Mesendoderm (in vitro differentiated cells): ENCODE measurements at regions not wholly inside any gene's neighbourhood (a gene's known extent, or its start where the extent isn't known, plus 50 kb on each side); places are given as distances from the start of the nearest gene placed in this dataset.

Source experiments
- DNase-seq: peaks from one replicate; pipeline ENCODE4 v3.0.0; 2013
- H2AK5ac ChIP-seq: 2 replicates; pipeline ENCODE4 v1.6.1; 2013; ENCODE audit warnings: low read length, inconsistent platforms
- H2BK120ac ChIP-seq: 2 replicates; pipeline ENCODE4 v1.6.1; 2013; ENCODE audit warnings: low read depth, mild to moderate bottlenecking, low read length, moderate library complexity, mixed read lengths
- H2BK15ac ChIP-seq: replicated peaks from 2 replicates; pipeline ENCODE4 v1.6.1; 2013; ENCODE audit warnings: low read depth, mild to moderate bottlenecking, moderate library complexity
- H2BK5ac ChIP-seq: 2 replicates; pipeline ENCODE4 v1.6.1; 2013; ENCODE audit warnings: low read length, inconsistent platforms
- H3K18ac ChIP-seq: 2 replicates; pipeline ENCODE4 v1.6.1; 2013; ENCODE audit warnings: mild to moderate bottlenecking, low read length, mixed read lengths
- H3K23ac ChIP-seq: one replicate; pipeline ENCODE4 v1.6.1; 2013; ENCODE audit warnings: low read length
- H3K27ac ChIP-seq: 2 replicates; pipeline ENCODE4 v1.5.1; 2013; ENCODE audit warnings: low read depth, mild to moderate bottlenecking, inconsistent platforms, low read length, moderate library complexity
- H3K27me3 ChIP-seq: 2 replicates; pipeline ENCODE4 v1.6.1; 2013; ENCODE audit warnings: low read length, control low read depth, mild to moderate bottlenecking, inconsistent platforms; ENCODE audit not compliant: insufficient read depth, poor library complexity
- H3K36me3 ChIP-seq: 2 replicates; pipeline ENCODE4 v1.6.1; 2013; ENCODE audit warnings: low read length, inconsistent platforms; ENCODE audit not compliant: control insufficient read depth, insufficient read depth
- H3K4ac ChIP-seq: one replicate; pipeline ENCODE4 v1.6.1; 2013; ENCODE audit warnings: low read depth, mild to moderate bottlenecking, low read length, moderate library complexity
- H3K4me1 ChIP-seq: 2 replicates; pipeline ENCODE4 v1.6.1; 2013; ENCODE audit warnings: low read depth, low read length, inconsistent platforms; ENCODE audit not compliant: control insufficient read depth
- H3K4me2 ChIP-seq: 2 replicates; pipeline ENCODE4 v1.6.1; 2013; ENCODE audit warnings: low read length
- H3K4me3 ChIP-seq: 2 replicates; pipeline ENCODE4 v1.5.1; 2013; ENCODE audit warnings: mild to moderate bottlenecking, low read length
- H3K56ac ChIP-seq: one replicate; pipeline ENCODE4 v1.6.1; 2013; ENCODE audit warnings: low read length
- H3K79me1 ChIP-seq: 2 replicates; pipeline ENCODE4 v1.6.1; 2013; ENCODE audit warnings: low read length, inconsistent platforms
- H3K79me2 ChIP-seq: 2 replicates; pipeline ENCODE4 v1.6.1; 2013; ENCODE audit warnings: mild to moderate bottlenecking, low read length; ENCODE audit not compliant: control insufficient read depth, insufficient read depth
- H3K9ac ChIP-seq: 2 replicates; pipeline ENCODE4 v1.6.1; 2013; ENCODE audit warnings: low read length, inconsistent platforms
- H4K5ac ChIP-seq: one replicate; pipeline ENCODE4 v1.6.1; 2013; ENCODE audit warnings: low read length
- H4K8ac ChIP-seq: one replicate; pipeline ENCODE4 v1.6.1; 2013; ENCODE audit warnings: low read depth, mild to moderate bottlenecking, control low read depth, low read length, moderate library complexity
- WGBS: extraction: QIAGEN DNeasy Blood & Tissue Kit; methylation state at CpG from one replicate; pipeline ENCODE4 v1.1.7; 2013; ENCODE audit warnings: low lambda C conversion rate, missing lambda C conversion rate; ENCODE audit not compliant: insufficient coverage; ENCODE audit errors: extremely low coverage; 5-methylcytosine and 5-hydroxymethylcytosine counted together

DNA sequence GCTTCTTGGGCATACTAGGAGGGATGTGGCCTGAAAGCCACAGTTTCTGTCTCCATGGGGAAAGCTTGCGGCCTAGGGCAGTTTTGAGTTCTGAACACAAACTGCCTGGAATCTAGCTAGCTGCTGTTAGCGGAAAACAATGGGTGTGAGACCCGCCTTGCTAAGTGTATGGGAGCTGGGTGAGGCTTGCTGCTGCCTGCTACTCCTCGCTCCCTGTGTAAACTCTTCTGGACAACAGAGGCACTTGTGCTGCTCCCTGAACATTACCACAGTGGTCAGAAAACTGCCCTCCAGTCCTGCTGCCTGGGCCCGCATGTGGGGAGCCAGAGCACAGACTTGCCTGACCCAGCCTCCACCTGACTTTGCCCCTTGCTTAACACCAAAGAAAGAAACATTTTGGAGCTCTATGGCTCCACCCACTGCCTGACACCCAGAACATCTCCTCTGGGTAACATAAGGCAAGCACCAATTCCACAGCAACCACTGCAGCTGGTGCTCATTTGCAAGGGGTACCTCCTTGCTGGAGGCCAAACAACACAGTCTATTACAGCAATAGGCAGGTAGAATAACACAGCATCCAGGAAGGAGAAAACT, 766.3 kb upstream of the RAG2 start:
- peak overlapping the region; percentile 60 for H3K56ac ChIP-seq
- H3K79me1 ChIP-seq: no peaks in the 10 kb centered on the region
- peaks cover 2% of the 10 kb centered on the region for H3K4me1 ChIP-seq
- H3K36me3 ChIP-seq: no peaks in the 10 kb centered on the region
- no peak overlapping the region for H2BK5ac ChIP-seq
- H3K4me3 ChIP-seq: no peak overlapping the region
- H3K23ac ChIP-seq: no peak overlapping the region
- H2AK5ac ChIP-seq: no peak overlapping the region
- no peak overlapping the region for H3K18ac ChIP-seq
- peak; percentile 76 for DNase-seq
- no peaks in the 10 kb centered on the region for H3K27me3 ChIP-seq
- H3K27ac ChIP-seq: no peak overlapping the region
- H3K4ac ChIP-seq: no peak overlapping the region
- H4K5ac ChIP-seq: no peak overlapping the region
- no peak overlapping the region for H2BK120ac ChIP-seq
- H4K8ac ChIP-seq: no peak overlapping the region
- no peak overlapping the region for H3K4me2 ChIP-seq
- H2BK15ac ChIP-seq: no peak overlapping the region
- H3K79me2 ChIP-seq: no peaks in the 10 kb centered on the region
- H3K9ac ChIP-seq: no peak overlapping the region
- WGBS: no CpG with 5 or more reads among the region's 5 CpGs

DNA sequence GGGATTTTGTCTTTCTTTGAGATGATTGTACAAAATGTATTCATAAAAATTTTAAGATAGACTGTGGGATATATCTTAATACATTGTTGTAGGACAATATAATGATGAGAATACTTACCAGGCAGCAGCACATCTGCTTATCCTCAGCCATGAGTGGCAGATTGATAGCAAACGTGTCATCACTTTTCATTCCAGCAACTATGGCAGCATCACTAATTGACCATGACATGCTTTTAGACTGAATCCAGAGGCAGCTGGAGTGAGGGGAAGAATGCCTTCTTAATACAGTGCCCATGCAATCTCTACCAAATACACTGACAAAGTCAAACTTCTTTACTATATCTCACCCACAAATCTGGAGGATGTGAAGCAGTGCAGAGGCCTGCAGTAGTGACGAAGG, 755.2 kb upstream of the RAG2 start:
- no peak overlapping the region for H3K18ac ChIP-seq
- no peak overlapping the region for H2BK5ac ChIP-seq

DNA sequence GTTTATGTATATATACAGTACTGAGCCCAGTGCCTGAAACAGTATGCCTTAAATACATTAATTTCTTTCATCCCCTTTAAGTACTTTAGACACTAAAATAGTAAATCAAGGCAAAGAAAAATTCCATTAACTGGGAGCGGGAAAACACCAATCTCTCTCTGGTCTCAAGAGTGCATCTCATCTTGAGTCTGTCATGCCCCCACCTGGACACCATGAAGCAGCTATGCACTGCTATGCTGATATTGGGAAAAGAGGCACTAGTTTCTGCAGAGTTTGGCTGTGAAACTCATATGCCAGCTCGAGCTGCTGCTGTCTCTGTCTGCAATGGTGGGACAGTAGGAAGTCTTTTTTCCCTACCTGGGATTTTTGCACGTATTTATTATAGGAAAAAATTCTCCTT, 754.4 kb upstream of the RAG2 start:
- Histone ChIP-seq H3K23ac (no peak overlapping the region), H4K5ac (no peak overlapping the region), H3K79me2 (no peaks in the 10 kb centered on the region), H3K9ac (no peak overlapping the region), H3K79me1 (no peaks in the 10 kb centered on the region), H4K8ac (no peak overlapping the region), H3K4ac (no peak overlapping the region), H3K4me1 (no peaks in the 10 kb centered on the region), H3K27me3 (no peaks in the 10 kb centered on the region), H2AK5ac (no peak overlapping the region), H2BK15ac (no peak overlapping the region), H2BK120ac (no peak overlapping the region), H3K56ac (no peak overlapping the region), H2BK5ac (no peak overlapping the region), H3K27ac (no peak overlapping the region), H3K4me2 (no peak overlapping the region), H3K36me3 (no peaks in the 10 kb centered on the region), H3K4me3 (no peak overlapping the region), H3K18ac (no peak overlapping the region)
- no CpG with 5 or more reads among the region's 3 CpGs for WGBS
- DNase-seq: no peak

More for the DNA sequence above, 755.2 kb upstream of the RAG2 start:
- DNase-seq: no peak
- H4K5ac ChIP-seq: no peak overlapping the region
- no peak overlapping the region for H3K4ac ChIP-seq
- no peak overlapping the region for H3K4me3 ChIP-seq
- no peak overlapping the region for H2AK5ac ChIP-seq
- H4K8ac ChIP-seq: no peak overlapping the region
- no peak overlapping the region for H2BK120ac ChIP-seq
- no CpG with 5 or more reads among the region's 2 CpGs for WGBS
- no peak overlapping the region for H2BK15ac ChIP-seq
- no peak overlapping the region for H3K27ac ChIP-seq
- H3K4me2 ChIP-seq: no peak overlapping the region
- H3K23ac ChIP-seq: no peak overlapping the region
- no peak overlapping the region for H3K9ac ChIP-seq
- no peak overlapping the region for H3K56ac ChIP-seq
- H3K36me3 ChIP-seq: no peaks in the 10 kb centered on the region
- H3K27me3 ChIP-seq: no peaks in the 10 kb centered on the region
- no peaks in the 10 kb centered on the region for H3K79me2 ChIP-seq
- H3K79me1 ChIP-seq: no peaks in the 10 kb centered on the region
- no peaks in the 10 kb centered on the region for H3K4me1 ChIP-seq

DNA sequence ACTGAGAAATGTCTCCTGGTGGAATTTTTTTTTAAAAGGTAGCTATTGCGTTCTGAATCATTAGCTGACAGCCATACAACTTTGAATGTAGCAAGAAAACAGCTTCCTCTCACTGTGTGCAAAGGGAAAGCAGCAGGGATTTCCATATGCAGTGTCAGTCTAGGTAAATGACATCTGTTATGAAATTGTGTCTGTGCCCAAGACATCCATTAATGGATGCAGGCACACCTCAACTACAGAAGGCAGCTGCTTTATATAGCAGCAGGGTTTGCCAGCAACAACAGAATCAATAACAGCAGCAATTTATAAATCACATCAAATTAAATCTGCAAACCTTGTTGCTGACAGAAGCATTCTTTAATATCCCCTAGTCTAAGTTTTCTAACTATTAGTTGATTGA, 745.3 kb upstream of the RAG2 start:
- Histone ChIP-seq H3K9ac (no peak overlapping the region), H3K4me2 (no peak overlapping the region), H3K4ac (no peak overlapping the region), H2BK120ac (no peak overlapping the region), H3K79me2 (no peaks in the 10 kb centered on the region), H3K27me3 (no peaks in the 10 kb centered on the region), H4K5ac (no peak overlapping the region), H3K27ac (no peak overlapping the region), H4K8ac (no peak overlapping the region), H2AK5ac (no peak overlapping the region), H2BK15ac (no peak overlapping the region), H3K4me1 (no peaks in the 10 kb centered on the region), H3K23ac (no peak overlapping the region), H3K18ac (no peak overlapping the region), H2BK5ac (no peak overlapping the region), H3K36me3 (no peaks in the 10 kb centered on the region), H3K56ac (no peak overlapping the region), H3K4me3 (no peak overlapping the region), H3K79me1 (no peaks in the 10 kb centered on the region)
- no CpG with 5 or more reads among the region's 1 CpG for WGBS
- DNase-seq: no peak

DNA sequence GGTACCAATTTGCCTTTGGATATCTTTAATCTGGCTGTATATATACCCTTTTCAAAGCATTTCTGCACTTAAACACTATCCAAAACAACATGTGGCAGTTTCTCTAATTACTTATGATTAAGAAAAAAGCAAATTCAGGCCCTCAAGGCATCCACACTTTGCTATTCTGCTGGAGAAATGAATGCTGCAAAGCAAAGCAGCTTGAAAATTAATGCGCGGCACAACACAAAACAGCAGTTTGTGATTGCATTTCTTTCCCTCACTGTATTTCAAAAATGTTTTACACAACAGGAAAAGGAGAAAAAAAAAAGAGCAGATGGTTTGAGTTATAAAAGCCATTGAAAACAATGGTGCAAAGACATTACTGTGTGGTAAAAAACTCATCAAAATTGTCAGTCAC, 738.4 kb upstream of the RAG2 start:
- Histone ChIP-seq H4K8ac (no peak overlapping the region), H2BK120ac (no peak overlapping the region), H2AK5ac (no peak overlapping the region), H2BK15ac (no peak overlapping the region), H3K4me3 (no peak overlapping the region), H4K5ac (no peak overlapping the region), H3K4me2 (no peak overlapping the region), H3K36me3 (no peaks in the 10 kb centered on the region), H2BK5ac (no peak overlapping the region), H3K27ac (no peak overlapping the region), H3K23ac (no peak overlapping the region), H3K9ac (no peak overlapping the region), H3K4me1 (no peaks in the 10 kb centered on the region), H3K79me1 (no peaks in the 10 kb centered on the region), H3K56ac (no peak overlapping the region), H3K27me3 (no peaks in the 10 kb centered on the region), H3K79me2 (no peaks in the 10 kb centered on the region), H3K4ac (no peak overlapping the region), H3K18ac (no peak overlapping the region)
- no peak for DNase-seq
- WGBS: no CpG with 5 or more reads among the region's 2 CpGs

DNA sequence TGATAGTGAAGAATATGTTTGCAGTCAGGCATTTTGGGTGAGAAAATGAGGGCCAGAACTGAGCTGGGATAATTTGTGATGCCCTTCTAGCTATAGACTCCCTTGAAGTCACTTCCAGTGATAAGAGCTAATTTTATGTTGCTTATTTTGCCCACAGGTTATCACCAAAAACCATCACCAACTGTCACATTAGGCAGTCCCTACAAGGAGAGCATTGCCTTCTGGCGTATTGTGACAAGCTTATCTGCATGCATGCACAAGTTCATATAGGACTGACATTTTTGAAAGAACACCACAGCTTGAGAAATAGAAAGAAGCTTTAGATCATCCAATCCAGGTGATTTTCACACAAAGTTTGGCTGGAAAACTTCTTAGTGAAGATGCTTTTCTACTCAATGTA, 735.3 kb upstream of the RAG2 start:
- Histone ChIP-seq H2BK120ac (no peak overlapping the region), H3K79me1 (no peaks in the 10 kb centered on the region), H3K36me3 (no peaks in the 10 kb centered on the region), H3K4me1 (no peaks in the 10 kb centered on the region), H3K27ac (no peak overlapping the region), H2BK15ac (no peak overlapping the region), H3K56ac (no peak overlapping the region), H2BK5ac (no peak overlapping the region), H3K4me2 (no peak overlapping the region), H3K4me3 (no peak overlapping the region), H3K27me3 (no peaks in the 10 kb centered on the region), H4K5ac (no peak overlapping the region), H3K23ac (no peak overlapping the region), H3K9ac (no peak overlapping the region), H4K8ac (no peak overlapping the region), H3K4ac (no peak overlapping the region), H2AK5ac (no peak overlapping the region), H3K18ac (no peak overlapping the region), H3K79me2 (no peaks in the 10 kb centered on the region)
- DNase-seq: no peak
- no CpG with 5 or more reads among the region's 1 CpG for WGBS
